PC-3 (cell line): ENCODE measurements at regions not wholly inside any gene's neighbourhood (a gene's known extent, or its start where the extent isn't known, plus 50 kb on each side); places are given as distances from the start of the nearest gene placed in this dataset.

Source experiments
- ATAC-seq: fragments of 200-7000 bp; cut with Tn5 transposase; 2 replicates; pipeline ENCODE4 v1.9.1; 2020; ENCODE audit warnings: mild to moderate bottlenecking, moderate library complexity
- BruUV-seq: library from RNA; stranded (reverse); fragments of 400-500 nt; replicated peaks from 2 replicates; lab custom pipeline; 2021; lab: Mats Ljungman, UMichigan
- CTCF ChIA-PET: fragments of 300-600 bp; sonication (Branson Sonifier 250); formaldehyde crosslinking; loops from one replicate; lab custom pipeline; 2022; ENCODE audit warnings: antibody characterized with exemption; lab: Charles Lee
- POLR2A ChIA-PET: fragments of 300-600 bp; sonication (Branson Sonifier 250); formaldehyde crosslinking; loops from one replicate; lab custom pipeline; 2022; ENCODE audit warnings: antibody characterized with exemption; ENCODE audit not compliant: unreplicated experiment; lab: Charles Lee
- DNase-seq: peaks from one replicate; pipeline ENCODE4 v3.0.0-alpha.2; 2015
- H2AFZ ChIP-seq: fragments of 300-600 bp; sonication (generic); 2 replicates; pipeline ENCODE4 v1.6.0; 2016; ENCODE audit warnings: antibody characterized with exemption, low read length
- H3F3A ChIP-seq: fragments of 300-600 bp; sonication (generic); one replicate; pipeline ENCODE4 v1.6.0; 2017; ENCODE audit warnings: antibody characterized with exemption, low read length, control low read depth, mild to moderate bottlenecking; ENCODE audit not compliant: unreplicated experiment
- H3K27ac ChIP-seq: fragments of 300-600 bp; sonication (generic); 2 replicates; pipeline ENCODE4 v1.5.1; 2016; ENCODE audit warnings: mild to moderate bottlenecking, low read length
- H3K27me3 ChIP-seq: fragments of 300-600 bp; sonication (generic); 2 replicates; pipeline ENCODE4 v1.6.1; 2016; ENCODE audit warnings: low read length, mixed read lengths
- H3K36me3 ChIP-seq: fragments of 300-600 bp; sonication (generic); 2 replicates; pipeline ENCODE4 v1.6.1; 2016; ENCODE audit warnings: low read depth, mixed run types, low read length, mixed read lengths
- H3K4me1 ChIP-seq: fragments of 300-600 bp; sonication (generic); 2 replicates; pipeline ENCODE4 v1.5.1; 2016; ENCODE audit warnings: low read length; ENCODE audit not compliant: insufficient read depth
- H3K4me2 ChIP-seq: fragments of 300-600 bp; sonication (generic); 2 replicates; pipeline ENCODE4 v1.6.0; 2016; ENCODE audit warnings: low read length
- H3K4me3 ChIP-seq: fragments of 300-600 bp; sonication (generic); 2 replicates; pipeline ENCODE4 v1.5.1; 2016; ENCODE audit warnings: mild to moderate bottlenecking, low read length, mixed read lengths
- H3K79me2 ChIP-seq: fragments of 300-600 bp; sonication (generic); 2 replicates; pipeline ENCODE4 v1.6.1; 2017; ENCODE audit warnings: low read length, mixed read lengths
- H3K9ac ChIP-seq: fragments of 300-600 bp; sonication (generic); 2 replicates; pipeline ENCODE4 v1.6.0; 2016; ENCODE audit warnings: mild to moderate bottlenecking, low read length
- H3K9me2 ChIP-seq: fragments of 300-600 bp; sonication (generic); replicated peaks from 2 replicates; pipeline ENCODE4 v1.6.1; 2016; ENCODE audit warnings: mixed run types, low read length, mixed read lengths
- H3K9me3 ChIP-seq: fragments of 300-600 bp; sonication (generic); 2 replicates; pipeline ENCODE4 v1.6.1; 2016; ENCODE audit warnings: low read length, mixed read lengths
- H4K20me1 ChIP-seq: fragments of 300-600 bp; sonication (generic); 2 replicates; pipeline ENCODE4 v1.6.1; 2016; ENCODE audit warnings: low read length, mixed read lengths
- CTCF ChIP-seq: fragments of 300-600 bp; sonication (generic); conservative IDR thresholded peaks from 2 replicates; pipeline ENCODE4 v1.5.1; 2017; ENCODE audit warnings: antibody characterized with exemption, low read depth, mild to moderate bottlenecking, low read length
- EZH2 ChIP-seq: fragments of 300-600 bp; sonication (generic); IDR thresholded peaks from one replicate; pipeline ENCODE4 v1.6.1; 2017; ENCODE audit warnings: antibody characterized with exemption, mild to moderate bottlenecking, low read length; ENCODE audit not compliant: unreplicated experiment
- EZH2phosphoT487 ChIP-seq: fragments of 300-600 bp; sonication (generic); IDR thresholded peaks from 2 replicates; pipeline ENCODE4 v1.6.1; 2018; ENCODE audit warnings: mild to moderate bottlenecking, antibody characterized with exemption, low read length, borderline replicate concordance
- intact Hi-C: fragments of 100-400 bp; cut with micrococcal nuclease; formaldehyde crosslinking; loops from 2 replicates; pipeline ENCODE4 v1.9.0; 2023

GRCh38 chr15:100713163-100713867 lies 110.9 kb downstream of the ASB7 start:
- DNase-seq (peak; percentile 99), ATAC-seq (peak; percentile 91)
- Histone ChIP-seq H3F3A (no peaks in the 10 kb centered on the region), H3K27me3 (no peaks in the 10 kb centered on the region), H3K27ac (peak overlapping the region; percentile 97), H3K4me2 (peak overlapping the region; percentile 7; the same call in 1 of the 2 replicates), H3K9ac (peak overlapping the region; percentile 95), H3K9me3 (no peaks in the 10 kb centered on the region), H3K36me3 (no peaks in the 10 kb centered on the region), H3K4me1 (peaks cover 33% of the 10 kb centered on the region), H3K9me2 (no peaks in the 10 kb centered on the region), H2AFZ (no peak overlapping the region), H4K20me1 (no peaks in the 10 kb centered on the region), H3K4me3 (no peak overlapping the region), H3K79me2 (peaks cover 21% of the 10 kb centered on the region)
- intact Hi-C loops: loop anchor here (1.0 to 2.0 kb wide), 2 partner anchors 8 to 137 kb away; no protein-coding TSS in a partner anchor
- CTCF ChIA-PET: no interaction called here
- no TSS peak for BruUV-seq
- TF ChIP-seq EZH2phosphoT487: no peak
- TF ChIP-seq EZH2: no peak
- no peak for TF ChIP-seq CTCF
- POLR2A ChIA-PET: interaction anchor here (0.6 to 0.9 kb wide), 3 partner anchors 116 to 138 kb away, joined by 3 to 4 read pairs (median 3); no protein-coding TSS in a partner anchor

- POLR2A ChIA-PET: interaction anchor here (0.9 kb wide), 1 partner anchor 133 kb away, joined by 3 read pairs; no protein-coding TSS in a partner anchor
- H3K4me2 ChIP-seq: peak overlapping the region; percentile 1; the same call in 1 of the 2 replicates
These were observed 111.8 kb downstream of the ASB7 start for GRCh38 chr15:100714034-100714748.

More at GRCh38 chr15:100714034-100714748, 111.8 kb downstream of the ASB7 start:
- CTCF ChIA-PET: no interaction called here
- H2AFZ ChIP-seq: no peak overlapping the region
- H3K27ac ChIP-seq: peak overlapping the region; percentile 97
- TSS peak; percentile 93 for BruUV-seq
- H3K36me3 ChIP-seq: no peaks in the 10 kb centered on the region
- H3K9ac ChIP-seq: peak overlapping the region; percentile 95
- H3K4me1 ChIP-seq: peaks cover 39% of the 10 kb centered on the region
- no peaks in the 10 kb centered on the region for H4K20me1 ChIP-seq
- H3K9me3 ChIP-seq: no peaks in the 10 kb centered on the region
- no peaks in the 10 kb centered on the region for H3K27me3 ChIP-seq
- peaks cover 26% of the 10 kb centered on the region for H3K79me2 ChIP-seq
- no peak overlapping the region for H3K4me3 ChIP-seq
- intact Hi-C loops: no loop called here
- H3K9me2 ChIP-seq: no peaks in the 10 kb centered on the region
- DNase-seq (no peak), ATAC-seq (no peak)
- H3F3A ChIP-seq: no peaks in the 10 kb centered on the region
- TF ChIP-seq EZH2 (no peak), CTCF (no peak), EZH2phosphoT487 (no peak)
